ENCODE measurements at regions not wholly inside any gene's neighbourhood (a gene's known extent, or its start where the extent isn't known, plus 50 kb on each side); places are given as distances from the start of the nearest gene placed in this dataset.

GRCh38 chr2:23019476-23019875 is 365.5 kb upstream of the KLHL29 start:
- ChIA-PET POLR2A (no interaction called here), CTCF (no interaction called here), RAD21 (ENCODE audit: low non-redundant PET in 1 of 2, low total read pairs in 2 of 2, uncharacterized antibody in 2 of 2, unreplicated experiment in 2 of 2) (no interaction called here)
- intact Hi-C loops (cut with micrococcal nuclease): no loop called here
- H2AFZ ChIP-seq (ENCODE audit: low read depth, low read length, poor library complexity, severe bottlenecking): no peak overlapping the region
- no peaks in the 10 kb centered on the region for H3K36me3 ChIP-seq (ENCODE audit: control insufficient read depth in 1 of 2, insufficient read depth in 2 of 2, low read length in 2 of 2)
- H4K20me1 ChIP-seq (ENCODE audit: insufficient read depth): no peaks in the 10 kb centered on the region
- no peak overlapping the region for H3K4me2 ChIP-seq (ENCODE audit: low read length)
- H3K9me2 ChIP-seq (ENCODE audit: insufficient read depth): no peaks in the 10 kb centered on the region
- H3K27me3 ChIP-seq (ENCODE audit: insufficient read depth, low read length): peaks cover 15% of the 10 kb centered on the region
- no peak overlapping the region for H3K9ac ChIP-seq (ENCODE audit: low read length)
- no peak overlapping the region for H3K27ac ChIP-seq (ENCODE audit: low read depth, low read length)
- H3K4me1 ChIP-seq (ENCODE audit: control insufficient read depth in 1 of 2, insufficient read depth in 2 of 2, low read length in 2 of 2): no peaks in the 10 kb centered on the region
- H3K4me3 ChIP-seq (replicated peaks in 1 of 2; ENCODE audit: low read depth in 1 of 2, low read length in 2 of 2): no peak overlapping the region
- ATAC-seq (no peak), DNase-seq (ENCODE audit: low read depth, low spot score) (no peak)
- TF ChIP-seq ZBTB33 (IDR thresholded peaks at IDR 0.05; ENCODE audit: extremely low read depth, insufficient replicate concordance, low read length) (no peak), EZH2 (IDR thresholded peaks at IDR 0.05) (no peak), FOSL1 (IDR thresholded peaks at IDR 0.05; ENCODE audit: low read depth) (no peak), CTCF (IDR thresholded peaks at IDR 0.05 in 2 of 3, conservative IDR thresholded peaks at IDR 0.05 in 1 of 3; ENCODE audit: borderline replicate concordance in 1 of 3, insufficient read depth in 1 of 3, low read depth in 2 of 3, low read length in 2 of 3) (no peak), RAD21 (IDR thresholded peaks at IDR 0.05; ENCODE audit: low read depth) (no peak), SIN3A (IDR thresholded peaks at IDR 0.05; ENCODE audit: low read depth) (no peak), SP1 (IDR thresholded peaks at IDR 0.05; ENCODE audit: low read depth) (no peak), MAX (IDR thresholded peaks at IDR 0.05) (no peak), POLR2AphosphoS5 (IDR thresholded peaks at IDR 0.05; ENCODE audit: low read depth, low read length) (no peak), ZNF274 (IDR thresholded peaks at IDR 0.05; ENCODE audit: low read depth, low read length) (no peak), REST (IDR thresholded peaks at IDR 0.05; ENCODE audit: low read depth) (no peak), ELF1 (IDR thresholded peaks at IDR 0.05; ENCODE audit: borderline replicate concordance, low read depth) (no peak)
- no TSS peak for BruUV-seq (replicated peaks)
- no peaks in the 10 kb centered on the region for H3K9me3 ChIP-seq (ENCODE audit: control insufficient read depth in 1 of 2, insufficient read depth in 1 of 2, low read depth in 1 of 2, low read length in 2 of 2)
- H3K79me2 ChIP-seq (ENCODE audit: insufficient read depth, low read length): no peaks in the 10 kb centered on the region
